MM.1S (cell line): ENCODE measurements at regions not wholly inside any gene's neighbourhood (a gene's known extent, or its start where the extent isn't known, plus 50 kb on each side); places are given as distances from the start of the nearest gene placed in this dataset.
"Not testable (repeated sequence)": the region's sequence is repeated elsewhere in the genome, so short reads cannot be mapped to it uniquely, and the experiment has no call there.

Source experiments
- CTCF ChIP-seq: fragments of 300-600 bp; sonication (generic); IDR thresholded peaks from 2 replicates; pipeline ENCODE4 v1.5.1; 2016; ENCODE audit warnings: antibody characterized with exemption, low read length, mixed read lengths
- EZH2phosphoT487 ChIP-seq: fragments of 300-600 bp; sonication (generic); IDR thresholded peaks from 2 replicates; pipeline ENCODE4 v1.6.1; 2018; ENCODE audit warnings: antibody characterized with exemption, low read length

- not testable (repeated sequence) for TF ChIP-seq CTCF, EZH2phosphoT487
These were observed 191.0 kb upstream of the PRSS58 start for GRCh38 chr7:142448857-142449256.
